HCT116 (cell line): ENCODE measurements at regions not wholly inside any gene's neighbourhood (a gene's known extent, or its start where the extent isn't known, plus 50 kb on each side); places are given as distances from the start of the nearest gene placed in this dataset.

ENCODE experiments used
- ATAC-seq: fragments of 200-7000 bp; cut with Tn5 transposase; 2 replicates; pipeline ENCODE4 v1.9.1; 2020; ENCODE audit warnings: mild to moderate bottlenecking, moderate library complexity
- BruUV-seq: library from RNA; stranded (reverse); fragments of 400-500 nt; replicated peaks from 2 replicates; lab custom pipeline; 2021; lab: Mats Ljungman, UMichigan
- CTCF ChIA-PET: fragments of 300-600 bp; sonication (Branson Sonifier 250); formaldehyde crosslinking; loops from one replicate; lab custom pipeline; 2021; ENCODE audit warnings: antibody characterized with exemption; lab: Charles Lee
- POLR2A ChIA-PET: fragments of 300-600, 350-600 bp; sonication (Branson Sonifier 250); formaldehyde crosslinking; loops from one replicate; lab custom pipeline; 2021; ENCODE audit warnings: antibody characterized with exemption; lab: Charles Lee
- RAD21 ChIA-PET, 2 experiments: fragments of 300-600 bp; sonication (Branson Sonifier 250); formaldehyde crosslinking; loops; one replicate each; lab custom pipeline; 2023; ENCODE audit warnings: low total read pairs in 2 of 2; ENCODE audit not compliant: uncharacterized antibody in 2 of 2, unreplicated experiment in 2 of 2, low non-redundant PET in 1 of 2; lab: Charles Lee
- DNase-seq: peaks from one replicate; pipeline ENCODE4 v3.0.0-alpha.2; 2010; ENCODE audit warnings: low read depth, low spot score
- H2AFZ ChIP-seq: fragments of 200-600 bp; shearing (Covaris generic), sonication (generic); 2 replicates; pipeline ENCODE4 v1.6.1; 2017; ENCODE audit warnings: low read depth, mixed run types, mixed read lengths, antibody characterized with exemption, low read length; ENCODE audit not compliant: poor library complexity, severe bottlenecking
- H3K27ac ChIP-seq: 2 replicates; pipeline ENCODE4 v1.5.1; 2012; ENCODE audit warnings: low read depth, low read length
- H3K27me3 ChIP-seq: fragments of 200-600 bp; sonication (generic); 2 replicates; pipeline ENCODE4 v1.6.1; 2016; ENCODE audit warnings: mixed run types, low read length, mixed read lengths; ENCODE audit not compliant: insufficient read depth
- H3K36me3 ChIP-seq, 2 experiments: fragments of 200-500 bp in 1 of 2; fragments of 200-600 bp in 1 of 2; sonication (Bioruptor generic) in 1 of 2; sonication (generic) in 1 of 2; 2 replicates each; pipeline versions ENCODE4 v1.5.1 to v1.6.1; 2014 to 2016; ENCODE audit warnings: low read length in 2 of 2, inconsistent platforms in 1 of 2, mixed read lengths in 1 of 2, mixed run types in 1 of 2; ENCODE audit not compliant: insufficient read depth in 2 of 2, control insufficient read depth in 1 of 2
- H3K4me1 ChIP-seq, 2 experiments: fragments of 200-600 bp in 1 of 2; sonication (generic) in 1 of 2; 2 replicates each; pipeline versions ENCODE4 v1.5.1 to v1.6.1; 2012 to 2017; ENCODE audit warnings: low read length in 2 of 2, inconsistent platforms in 1 of 2, mild to moderate bottlenecking in 1 of 2, mixed read lengths in 1 of 2, mixed run types in 1 of 2, moderate library complexity in 1 of 2; ENCODE audit not compliant: insufficient read depth in 2 of 2, control insufficient read depth in 1 of 2
- H3K4me2 ChIP-seq: fragments of 200-600 bp; sonication (generic); 2 replicates; pipeline ENCODE4 v1.6.1; 2017; ENCODE audit warnings: mixed run types, low read length, mixed read lengths
- H3K4me3 ChIP-seq, 2 experiments: fragments of 200-600 bp in 1 of 2; sonication (generic) in 1 of 2; replicated peaks in 1 of 2; 2 replicates each; pipeline ENCODE4 v1.5.1; 2011 to 2016; ENCODE audit warnings: low read length in 2 of 2, control low read depth in 1 of 2, low read depth in 1 of 2, mild to moderate bottlenecking in 1 of 2, mixed read lengths in 1 of 2, mixed run types in 1 of 2
- H3K79me2 ChIP-seq: fragments of 200-600 bp; sonication (generic); 2 replicates; pipeline ENCODE4 v1.6.1; 2017; ENCODE audit warnings: mild to moderate bottlenecking, mixed run types, low read length, moderate library complexity, mixed read lengths; ENCODE audit not compliant: insufficient read depth
- H3K9ac ChIP-seq: fragments of 200-600 bp; sonication (generic); 2 replicates; pipeline ENCODE4 v1.6.1; 2016; ENCODE audit warnings: low read length, mixed read lengths
- H3K9me2 ChIP-seq: fragments of 200-600 bp; sonication (generic), shearing (Covaris generic); 2 replicates; pipeline ENCODE4 v1.6.1; 2017; ENCODE audit warnings: mixed run types, mild to moderate bottlenecking, moderate library complexity; ENCODE audit not compliant: insufficient read depth
- H3K9me3 ChIP-seq, 2 experiments: fragments of 200-500 bp in 1 of 2; fragments of 200-600 bp in 1 of 2; sonication (Bioruptor generic) in 1 of 2; sonication (generic) in 1 of 2; 2 replicates each; pipeline ENCODE4 v1.6.1; 2014 to 2017; ENCODE audit warnings: low read length in 2 of 2, mixed read lengths in 2 of 2, inconsistent platforms in 1 of 2, low read depth in 1 of 2, mild to moderate bottlenecking in 1 of 2, mixed run types in 1 of 2, moderate library complexity in 1 of 2; ENCODE audit not compliant: control insufficient read depth in 1 of 2, insufficient read depth in 1 of 2
- H4K20me1 ChIP-seq: fragments of 200-600 bp; sonication (generic), shearing (Covaris generic); 2 replicates; pipeline ENCODE4 v1.6.1; 2017; ENCODE audit warnings: mixed run types, mild to moderate bottlenecking, moderate library complexity; ENCODE audit not compliant: insufficient read depth
- CBX3 ChIP-seq: IDR thresholded peaks from 2 replicates; pipeline ENCODE4 v1.6.1; 2012; ENCODE audit warnings: low read depth
- CEBPB ChIP-seq: IDR thresholded peaks from 2 replicates; pipeline ENCODE4 v1.6.1; 2012; ENCODE audit warnings: low read depth
- CTCF ChIP-seq, 3 experiments: fragments of 200-600 bp in 1 of 3; sonication (generic) in 1 of 3; IDR thresholded peaks in 2 of 3; conservative IDR thresholded peaks in 1 of 3; 2 replicates each; pipeline ENCODE4 v1.5.1; 2012 to 2017; ENCODE audit warnings: low read depth in 2 of 3, low read length in 2 of 3, antibody characterized with exemption in 1 of 3, borderline replicate concordance in 1 of 3, control low read depth in 1 of 3, mild to moderate bottlenecking in 1 of 3, mixed read lengths in 1 of 3, mixed run types in 1 of 3, moderate library complexity in 1 of 3; ENCODE audit not compliant: insufficient read depth in 1 of 3
- ELF1 ChIP-seq: IDR thresholded peaks from 2 replicates; pipeline ENCODE4 v1.6.1; 2012; ENCODE audit warnings: low read depth, borderline replicate concordance
- EZH2 ChIP-seq: fragments of 200-600 bp; sonication (generic); IDR thresholded peaks from 2 replicates; pipeline ENCODE4 v1.6.1; 2017; ENCODE audit warnings: antibody characterized with exemption, mixed run types
- FOSL1 ChIP-seq: IDR thresholded peaks from 2 replicates; pipeline ENCODE4 v1.6.1; 2012; ENCODE audit warnings: low read depth
- JUND ChIP-seq: IDR thresholded peaks from 2 replicates; pipeline ENCODE4 v1.6.1; 2012
- POLR2A ChIP-seq: IDR thresholded peaks from 2 replicates; pipeline ENCODE4 v1.7.0; 2011; ENCODE audit warnings: borderline replicate concordance; ENCODE audit not compliant: insufficient read depth, insufficient read length; ENCODE audit errors: extremely low read depth
- RAD21 ChIP-seq: IDR thresholded peaks from 2 replicates; pipeline ENCODE4 v1.6.1; 2012; ENCODE audit warnings: low read depth, mild to moderate bottlenecking
- SIN3A ChIP-seq: IDR thresholded peaks from 2 replicates; pipeline ENCODE4 v1.6.1; 2012; ENCODE audit warnings: low read depth
- SP1 ChIP-seq: IDR thresholded peaks from 2 replicates; pipeline ENCODE4 v1.6.1; 2012; ENCODE audit warnings: low read depth
- SRF ChIP-seq: IDR thresholded peaks from 2 replicates; pipeline ENCODE4 v1.6.1; 2012; ENCODE audit warnings: low read depth
- TCF7L2 ChIP-seq: IDR thresholded peaks from 2 replicates; pipeline ENCODE4 v1.7.0; 2011; ENCODE audit warnings: borderline replicate concordance, inconsistent platforms; ENCODE audit not compliant: insufficient read depth, insufficient read length; ENCODE audit errors: extremely low read depth
- YY1 ChIP-seq: IDR thresholded peaks from 2 replicates; pipeline ENCODE4 v1.6.1; 2011; ENCODE audit warnings: low read length, low read depth, moderate library complexity, mild to moderate bottlenecking; ENCODE audit not compliant: insufficient replicate concordance; ENCODE audit errors: extremely low read depth
- ZFX ChIP-seq: fragments of 450-650 bp; IDR thresholded peaks from 2 replicates; pipeline ENCODE4 v1.6.1; 2017
- intact Hi-C: fragments of 100-400 bp; cut with micrococcal nuclease; formaldehyde crosslinking; loops from 2 replicates; pipeline ENCODE4 v1.10.0; 2022
- TF ChIP-seq, protein P1 (sequence below): IDR thresholded peaks from 2 replicates; pipeline ENCODE4 v1.6.1; 2011; ENCODE audit warnings: mild to moderate bottlenecking, low read length, moderate library complexity; ENCODE audit not compliant: insufficient replicate concordance; ENCODE audit errors: extremely low read depth
- TF ChIP-seq, protein P2 (sequence below): IDR thresholded peaks from 2 replicates; pipeline ENCODE4 v1.6.1; 2012

DNA sequence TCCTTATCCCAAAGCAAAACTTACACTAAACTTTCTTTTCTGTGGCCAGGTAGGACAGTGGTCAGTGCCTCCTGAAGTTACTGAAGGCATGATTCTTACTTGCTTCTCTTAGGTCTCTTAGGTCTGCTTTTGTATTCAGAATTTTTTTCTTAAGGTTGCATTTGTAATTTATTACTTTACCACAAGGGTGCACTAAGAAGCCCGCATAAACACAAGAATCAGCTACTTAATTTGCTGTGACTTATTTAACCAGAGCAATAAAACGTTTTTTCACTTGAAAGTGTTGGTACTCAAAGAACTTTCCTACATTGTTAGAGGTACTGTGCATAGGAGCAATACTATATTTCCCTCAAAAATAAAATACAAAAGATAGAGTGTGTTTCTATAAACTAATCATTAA is 75.4 kb upstream of the LAMA2 start:
- TF ChIP-seq RAD21 (peak; percentile 67), FOSL1 (no peak), JUND (no peak), TCF7L2 (no peak), ZFX (no peak), CEBPB (no peak), POLR2A (no peak), CTCF (IDR thresholded peaks at IDR 0.05 in 2 of 3, conservative IDR thresholded peaks at IDR 0.05 in 1 of 3; ENCODE audit: borderline replicate concordance in 1 of 3, insufficient read depth in 1 of 3, low read depth in 2 of 3, low read length in 2 of 3) (peak; percentile 34 to 58 (median 42); a peak in 5 of 6 replicates), CBX3 (no peak), ELF1 (no peak), SRF (no peak), SP1 (no peak), YY1 (no peak), SIN3A (no peak), EZH2 (no peak)
- TF ChIP-seq, protein P1, sequence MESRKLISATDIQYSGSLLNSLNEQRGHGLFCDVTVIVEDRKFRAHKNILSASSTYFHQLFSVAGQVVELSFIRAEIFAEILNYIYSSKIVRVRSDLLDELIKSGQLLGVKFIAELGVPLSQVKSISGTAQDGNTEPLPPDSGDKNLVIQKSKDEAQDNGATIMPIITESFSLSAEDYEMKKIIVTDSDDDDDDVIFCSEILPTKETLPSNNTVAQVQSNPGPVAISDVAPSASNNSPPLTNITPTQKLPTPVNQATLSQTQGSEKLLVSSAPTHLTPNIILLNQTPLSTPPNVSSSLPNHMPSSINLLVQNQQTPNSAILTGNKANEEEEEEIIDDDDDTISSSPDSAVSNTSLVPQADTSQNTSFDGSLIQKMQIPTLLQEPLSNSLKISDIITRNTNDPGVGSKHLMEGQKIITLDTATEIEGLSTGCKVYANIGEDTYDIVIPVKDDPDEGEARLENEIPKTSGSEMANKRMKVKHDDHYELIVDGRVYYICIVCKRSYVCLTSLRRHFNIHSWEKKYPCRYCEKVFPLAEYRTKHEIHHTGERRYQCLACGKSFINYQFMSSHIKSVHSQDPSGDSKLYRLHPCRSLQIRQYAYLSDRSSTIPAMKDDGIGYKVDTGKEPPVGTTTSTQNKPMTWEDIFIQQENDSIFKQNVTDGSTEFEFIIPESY = no peak
- TF ChIP-seq, protein P2, sequence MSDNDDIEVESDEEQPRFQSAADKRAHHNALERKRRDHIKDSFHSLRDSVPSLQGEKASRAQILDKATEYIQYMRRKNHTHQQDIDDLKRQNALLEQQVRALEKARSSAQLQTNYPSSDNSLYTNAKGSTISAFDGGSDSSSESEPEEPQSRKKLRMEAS = no peak
- ChIA-PET POLR2A (no interaction called here), CTCF (interaction anchor here (0.6 to 2.1 kb wide), 9 partner anchors 9 to 790 kb away, joined by 3 to 15 read pairs (median 4); no protein-coding TSS in a partner anchor), RAD21 (interaction anchor here (0.6 to 1.4 kb wide), 4 partner anchors 432 to 1692 kb away, joined by 3 to 5 read pairs (median 4); no protein-coding TSS in a partner anchor)
- Histone ChIP-seq H3K79me2 (no peaks in the 10 kb centered on the region), H3K9ac (no peak overlapping the region), H2AFZ (peak overlapping the region; percentile 78), H3K27ac (no peak overlapping the region), H3K4me2 (no peak overlapping the region), H3K36me3 (no peaks in the 10 kb centered on the region), H3K4me1 (no peaks in the 10 kb centered on the region), H3K27me3 (no peaks in the 10 kb centered on the region), H3K9me3 (no peaks in the 10 kb centered on the region), H3K9me2 (no peaks in the 10 kb centered on the region; the same call in 1 of the 2 replicates), H3K4me3 (no peak overlapping the region), H4K20me1 (no peaks in the 10 kb centered on the region)
- ATAC-seq (peak; percentile 66), DNase-seq (peak; percentile 34)
- BruUV-seq = no TSS peak
- intact Hi-C loops = loop anchor here (1.0 to 10.0 kb wide), 3 partner anchors 445 to 767 kb away; no protein-coding TSS in a partner anchor
